Endothelial cell (in vitro differentiated cells): ENCODE measurements at regions not wholly inside any gene's neighbourhood (a gene's known extent, or its start where the extent isn't known, plus 50 kb on each side); places are given as distances from the start of the nearest gene placed in this dataset.

Source experiments
- DNase-seq: peaks from one replicate; pipeline ENCODE4 v3.0.0; 2021; ENCODE audit warnings: low spot score
- H3K27ac Mint-ChIP-seq: one replicate; pipeline ENCODE4 v1.8.0; 2021; ENCODE audit warnings: mixed read lengths, inconsistent platforms; ENCODE audit not compliant: unreplicated experiment
- H3K27me3 Mint-ChIP-seq: one replicate; pipeline ENCODE4 v1.8.0; 2021; ENCODE audit warnings: mild to moderate bottlenecking, moderate library complexity, mixed read lengths, inconsistent platforms; ENCODE audit not compliant: unreplicated experiment
- H3K36me3 Mint-ChIP-seq: one replicate; pipeline ENCODE4 v1.8.0; 2021; ENCODE audit warnings: mild to moderate bottlenecking, low read depth, mixed read lengths, inconsistent platforms; ENCODE audit not compliant: unreplicated experiment
- H3K4me1 Mint-ChIP-seq: one replicate; pipeline ENCODE4 v1.8.0; 2021; ENCODE audit warnings: mild to moderate bottlenecking, mixed read lengths, inconsistent platforms; ENCODE audit not compliant: unreplicated experiment
- H3K4me3 Mint-ChIP-seq: one replicate; pipeline ENCODE4 v1.8.0; 2021; ENCODE audit warnings: mild to moderate bottlenecking, mixed read lengths, inconsistent platforms; ENCODE audit not compliant: unreplicated experiment
- H3K9me3 Mint-ChIP-seq: one replicate; pipeline ENCODE4 v1.8.0; 2021; ENCODE audit warnings: mixed read lengths, inconsistent platforms; ENCODE audit not compliant: unreplicated experiment
- CTCF ChIP-seq: fragments of 200-600 bp; sonication (generic); IDR thresholded peaks from one replicate; pipeline ENCODE4 v1.5.0; 2021; ENCODE audit warnings: antibody characterized with exemption; ENCODE audit not compliant: unreplicated experiment

GRCh38 chr14:58769771-58770170, 132.0 kb downstream of the DACT1 start:
- Mint-ChIP-seq H3K36me3 (no peaks in the 10 kb centered on the region), H3K4me1 (peaks cover 3% of the 10 kb centered on the region), H3K27ac (no peak overlapping the region), H3K4me3 (no peak overlapping the region), H3K27me3 (peaks cover 2% of the 10 kb centered on the region), H3K9me3 (no peaks in the 10 kb centered on the region)
- TF ChIP-seq CTCF, result no peak
- no peak for DNase-seq

DNA sequence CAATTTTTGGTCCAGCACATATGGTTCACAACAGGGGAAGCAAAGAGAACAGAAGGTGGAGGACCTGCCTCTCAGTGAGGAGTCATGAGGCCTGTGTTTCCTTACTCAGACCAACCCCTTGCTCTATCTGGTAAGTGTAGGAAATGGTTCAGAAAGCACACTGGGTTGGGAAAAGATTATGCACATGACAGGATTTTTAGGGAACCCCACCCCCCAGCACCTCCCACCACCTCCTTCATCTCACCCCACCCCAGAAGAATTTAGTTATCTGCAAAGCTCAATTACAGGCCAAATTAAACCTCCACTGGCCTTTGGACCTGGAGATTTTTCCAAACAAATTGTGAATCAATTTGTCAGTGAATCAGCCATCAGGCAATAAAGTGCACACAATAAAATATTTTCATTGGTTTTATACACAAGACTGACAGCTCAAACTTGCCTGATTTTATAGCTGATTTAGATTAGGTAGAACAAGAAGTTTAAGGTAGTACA, 132.8 kb downstream of the DACT1 start:
- Mint-ChIP-seq H3K27ac (no peak overlapping the region), H3K36me3 (no peaks in the 10 kb centered on the region), H3K4me3 (no peak overlapping the region), H3K27me3 (peaks cover 2% of the 10 kb centered on the region), H3K9me3 (no peaks in the 10 kb centered on the region), H3K4me1 (peaks cover 3% of the 10 kb centered on the region)
- TF ChIP-seq CTCF, result no peak
- no peak for DNase-seq

- Mint-ChIP-seq H3K4me1 (peaks cover 3% of the 10 kb centered on the region), H3K36me3 (no peaks in the 10 kb centered on the region), H3K27me3 (peaks cover 2% of the 10 kb centered on the region), H3K27ac (no peak overlapping the region), H3K9me3 (no peaks in the 10 kb centered on the region), H3K4me3 (no peak overlapping the region)
- DNase-seq, result no peak
- no peak for TF ChIP-seq CTCF
Observed at GRCh38 chr14:58771016-58771415, 133.3 kb downstream of the DACT1 start.

- no peak for DNase-seq
- Mint-ChIP-seq H3K4me1 (peaks cover 3% of the 10 kb centered on the region), H3K36me3 (no peaks in the 10 kb centered on the region), H3K27me3 (peaks cover 2% of the 10 kb centered on the region), H3K27ac (no peak overlapping the region), H3K9me3 (no peaks in the 10 kb centered on the region), H3K4me3 (no peak overlapping the region)
- no peak for TF ChIP-seq CTCF
Observed at GRCh38 chr14:58772116-58772515, 134.4 kb downstream of the DACT1 start.

GRCh38 chr14:58772794-58773620, 135.2 kb downstream of the DACT1 start:
- Mint-ChIP-seq H3K9me3 (no peaks in the 10 kb centered on the region), H3K4me1 (peaks cover 4% of the 10 kb centered on the region), H3K27me3 (peaks cover 2% of the 10 kb centered on the region), H3K27ac (no peak overlapping the region), H3K4me3 (no peak overlapping the region), H3K36me3 (no peaks in the 10 kb centered on the region)
- no peak for TF ChIP-seq CTCF
- no peak for DNase-seq
